GM18867 (cell line): ENCODE measurements at regions not wholly inside any gene's neighbourhood (a gene's known extent, or its start where the extent isn't known, plus 50 kb on each side); places are given as distances from the start of the nearest gene placed in this dataset.

ENCODE experiments used
- ATAC-seq: cut with Tn5 transposase; IDR thresholded peaks from one replicate; pipeline ENCODE4 v1.9.1; 2021; ENCODE audit warnings: mild to moderate bottlenecking, moderate library complexity; ENCODE audit not compliant: unreplicated experiment

DNA sequence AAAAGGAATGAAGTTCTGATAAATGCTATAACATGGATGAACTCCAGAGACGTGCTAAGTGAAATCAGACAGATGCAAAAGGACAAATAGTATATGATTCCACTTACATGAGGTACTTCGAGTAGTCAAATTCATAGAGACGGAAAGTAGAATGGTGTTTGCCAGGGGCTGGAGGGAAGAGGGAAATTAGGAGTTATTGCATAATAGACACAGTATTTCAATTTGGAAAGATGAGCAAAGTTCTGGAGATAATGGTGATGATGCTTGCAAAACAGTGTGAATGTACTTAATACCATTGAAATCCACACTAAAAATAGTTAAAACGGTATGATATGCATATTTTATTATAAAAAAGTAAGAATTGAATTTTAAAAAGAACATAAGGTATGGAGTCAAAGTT lies 84.9 kb upstream of the STXBP5 start:
- no peak for ATAC-seq

DNA sequence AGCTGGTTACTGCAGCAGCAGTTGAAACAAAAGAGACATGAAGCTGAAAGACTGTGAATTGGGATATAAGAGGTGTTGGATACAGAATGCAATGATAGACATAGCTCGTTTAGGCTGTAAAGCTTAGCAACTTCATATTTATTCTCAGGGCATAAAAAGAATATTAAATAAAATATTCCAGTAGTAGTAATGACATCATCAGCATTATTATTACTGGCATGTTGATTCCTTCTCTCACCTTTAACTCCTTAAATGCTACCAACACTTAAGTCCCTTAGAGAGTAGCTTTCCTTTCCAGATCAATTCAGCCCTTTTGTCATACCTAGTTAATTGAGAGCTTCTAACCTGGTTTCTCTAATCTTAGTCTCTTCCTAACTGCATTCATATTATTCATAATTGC lies 81.4 kb upstream of the STXBP5 start:
- ATAC-seq, result no peak

- no peak for ATAC-seq
Measured at GRCh38 chr6:147126618-147127022, 77.6 kb upstream of the STXBP5 start.

DNA sequence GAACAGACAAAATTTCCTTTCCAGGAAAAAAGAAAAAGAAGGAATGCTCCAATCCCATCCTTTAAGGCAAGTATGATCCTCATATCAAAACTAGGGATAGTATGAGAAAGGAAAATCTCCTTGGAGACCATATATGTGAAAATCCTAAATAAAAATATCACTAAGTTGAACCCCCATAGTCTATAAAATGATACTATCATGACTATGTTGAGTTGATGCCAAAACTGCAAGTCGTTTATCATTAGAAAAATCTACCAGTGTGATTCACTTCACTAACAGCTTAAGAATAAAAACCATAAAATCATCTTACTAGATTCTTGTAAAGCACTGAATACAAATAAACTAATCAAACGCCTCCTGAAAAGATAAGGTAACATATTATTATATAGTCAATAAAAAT lies 76.6 kb upstream of the STXBP5 start:
- no peak for ATAC-seq

DNA sequence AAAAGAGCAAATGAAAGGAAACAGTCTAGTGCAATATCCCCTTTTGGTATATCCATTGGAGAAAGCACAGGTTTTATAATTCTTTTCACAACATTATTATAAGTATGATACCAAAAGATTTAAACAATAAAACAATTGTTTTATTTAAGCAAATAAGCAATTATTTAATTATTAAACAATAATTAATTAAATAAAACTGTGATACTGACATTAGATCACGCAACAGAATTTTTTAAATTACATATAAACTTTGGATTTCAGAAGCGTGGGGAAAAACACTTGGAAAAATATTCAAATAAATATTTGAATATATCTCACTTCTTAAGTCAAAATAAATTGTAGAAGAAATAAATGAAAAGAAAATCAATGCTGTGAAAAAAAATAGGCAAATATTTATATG lies 76.2 kb upstream of the STXBP5 start:
- no peak for ATAC-seq

GRCh38 chr6:147131532-147132128 lies 72.6 kb upstream of the STXBP5 start:
- no peak for ATAC-seq

GRCh38 chr6:147132889-147133288 lies 71.3 kb upstream of the STXBP5 start:
- no peak for ATAC-seq

GRCh38 chr6:147133669-147134068 lies 70.5 kb upstream of the STXBP5 start:
- no peak for ATAC-seq

GRCh38 chr6:147135211-147135681 lies 69.0 kb upstream of the STXBP5 start:
- ATAC-seq, result no peak

DNA sequence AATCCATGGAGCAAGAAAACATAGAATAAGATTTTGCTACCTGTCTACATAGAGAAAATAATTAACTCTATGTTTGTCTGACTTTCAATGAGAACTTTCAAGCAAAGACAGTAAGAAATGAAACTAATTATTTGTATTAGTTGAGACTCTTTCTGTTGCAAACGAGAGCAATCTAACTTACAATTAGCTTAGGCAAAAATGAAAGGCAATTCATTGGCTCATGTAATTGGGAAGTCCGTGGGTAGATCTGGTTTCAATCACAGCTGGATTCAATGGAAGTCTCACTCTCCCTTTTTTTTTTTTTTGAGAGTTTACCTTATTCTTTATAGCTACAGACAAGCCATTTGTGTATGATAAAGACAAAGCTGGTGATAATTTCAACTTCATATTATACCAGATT lies 68.2 kb upstream of the STXBP5 start:
- no peak for ATAC-seq

- no peak for ATAC-seq
Measured at GRCh38 chr6:147137986-147138385, 66.2 kb upstream of the STXBP5 start.

- ATAC-seq, result no peak
Measured at GRCh38 chr6:147138835-147139234, 65.4 kb upstream of the STXBP5 start.

GRCh38 chr6:147141711-147142308 lies 62.4 kb upstream of the STXBP5 start:
- ATAC-seq, result no peak

DNA sequence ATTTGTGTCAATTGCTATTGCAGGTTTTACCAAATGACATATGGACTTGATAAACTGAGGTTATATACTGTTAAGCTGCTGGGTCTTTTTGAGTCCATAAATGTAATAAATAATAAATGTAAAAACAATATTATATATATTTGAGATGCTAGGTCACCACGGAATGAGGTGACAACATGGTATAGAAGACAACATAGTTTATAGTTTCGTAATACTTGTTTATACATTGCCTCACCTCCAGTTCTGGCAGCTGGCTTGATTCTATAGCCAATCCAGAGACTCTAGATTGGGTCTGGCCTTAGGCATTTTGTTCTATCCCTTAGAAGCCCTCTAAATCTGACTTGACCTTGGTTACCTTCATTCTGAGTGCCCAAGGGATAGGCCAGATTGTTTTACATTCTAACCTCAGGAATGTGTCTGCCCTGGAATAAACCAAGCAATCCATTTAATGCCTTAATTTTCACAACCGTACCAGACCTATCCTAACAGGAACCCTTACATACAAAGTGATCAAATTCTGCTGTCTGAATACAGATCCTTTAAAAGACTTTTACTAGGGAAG lies 61.5 kb upstream of the STXBP5 start:
- no peak for ATAC-seq

GRCh38 chr6:147149092-147149491 lies 55.1 kb upstream of the STXBP5 start:
- ATAC-seq, result no peak

DNA sequence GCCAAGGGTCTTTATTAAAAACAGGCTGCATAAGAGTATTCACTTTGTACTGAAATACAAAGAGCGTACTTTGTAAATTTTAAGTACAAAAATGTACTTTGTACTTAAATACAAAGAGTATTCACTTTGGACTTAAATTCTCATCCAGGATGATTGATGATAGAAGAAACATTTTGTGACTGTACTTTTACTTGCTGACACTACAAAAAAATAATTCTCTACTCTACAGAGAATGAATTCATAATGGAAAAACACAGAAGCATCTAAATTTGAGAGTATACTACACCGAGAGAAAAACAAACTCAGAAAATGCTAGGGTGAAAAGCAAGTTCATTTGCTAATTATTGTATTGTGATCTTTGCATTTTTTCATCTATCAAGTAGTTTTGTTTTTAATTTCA lies 54.4 kb upstream of the STXBP5 start:
- ATAC-seq, result no peak

- ATAC-seq, result no peak
Measured at GRCh38 chr6:147150293-147150692, 53.9 kb upstream of the STXBP5 start.
